Hepatocyte (in vitro differentiated cells): ENCODE measurements at regions not wholly inside any gene's neighbourhood (a gene's known extent, or its start where the extent isn't known, plus 50 kb on each side); places are given as distances from the start of the nearest gene placed in this dataset.

Experiments used
- CTCF ChIP-seq: fragments of 200-600 bp; sonication (generic); IDR thresholded peaks from 2 replicates; pipeline ENCODE4 v1.5.1; 2016; ENCODE audit warnings: antibody characterized with exemption, mild to moderate bottlenecking; ENCODE audit not compliant: poor library complexity
- EZH2 ChIP-seq: fragments of 200-600 bp; sonication (generic); IDR thresholded peaks from 2 replicates; pipeline ENCODE4 v1.6.1; 2016; ENCODE audit warnings: antibody characterized with exemption, mild to moderate bottlenecking, borderline replicate concordance
- EZH2phosphoT487 ChIP-seq: fragments of 200-600 bp; sonication (generic); IDR thresholded peaks from one replicate; pipeline ENCODE4 v1.6.1; 2018; ENCODE audit warnings: antibody characterized with exemption, mild to moderate bottlenecking, low read depth, moderate library complexity; ENCODE audit not compliant: unreplicated experiment, severe bottlenecking

GRCh38 chr1:29861446-29861845, 625.1 kb downstream of the PTPRU start:
- TF ChIP-seq CTCF (no peak), EZH2phosphoT487 (no peak), EZH2 (no peak)
